HG03039 (cell line): ENCODE measurements at regions not wholly inside any gene's neighbourhood (a gene's known extent, or its start where the extent isn't known, plus 50 kb on each side); places are given as distances from the start of the nearest gene placed in this dataset.

Source experiments
- ATAC-seq: cut with Tn5 transposase; IDR thresholded peaks from one replicate; pipeline ENCODE4 v1.9.1; 2021; ENCODE audit warnings: mild to moderate bottlenecking, moderate library complexity; ENCODE audit not compliant: unreplicated experiment

DNA sequence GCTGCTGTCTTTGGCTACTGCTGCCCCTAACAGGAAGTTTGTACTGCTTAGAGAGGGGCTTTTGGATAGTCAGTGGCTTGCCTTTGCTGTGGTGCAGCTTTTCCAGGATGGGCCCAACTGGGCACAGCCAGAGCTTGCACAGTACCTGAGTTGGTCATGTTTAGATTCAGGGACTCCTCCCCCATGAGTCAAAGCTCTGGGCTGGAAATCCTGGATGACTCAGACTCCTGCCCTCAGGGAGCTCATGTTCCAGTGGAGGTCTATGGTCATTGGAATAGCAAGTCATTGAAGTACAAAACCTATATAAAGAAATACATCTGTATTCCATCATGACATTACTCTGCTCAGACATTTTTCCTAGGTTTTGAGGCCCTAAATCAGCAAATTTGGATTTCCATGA is 66.7 kb upstream of the PJA1 start:
- no peak for ATAC-seq

DNA sequence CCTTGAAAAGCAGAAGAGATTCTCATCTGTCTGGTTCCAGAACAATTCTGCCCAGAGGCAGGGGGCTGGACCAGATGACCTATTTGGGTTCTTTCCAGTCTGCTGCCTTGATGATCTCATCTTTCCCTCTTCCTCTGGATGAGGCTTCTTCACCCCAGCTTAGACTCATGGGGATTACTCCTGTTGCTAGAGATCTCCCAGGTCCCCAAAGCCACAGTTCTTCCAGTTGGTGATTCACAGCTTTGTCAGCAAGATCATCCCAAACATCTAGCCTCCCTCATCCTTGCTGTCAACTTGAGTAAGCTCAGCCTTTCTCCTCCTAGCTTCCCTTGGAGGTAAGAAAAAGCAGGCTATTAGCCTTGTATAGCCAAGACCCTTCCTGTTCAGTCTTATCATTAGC is 64.2 kb upstream of the PJA1 start:
- no peak for ATAC-seq

DNA sequence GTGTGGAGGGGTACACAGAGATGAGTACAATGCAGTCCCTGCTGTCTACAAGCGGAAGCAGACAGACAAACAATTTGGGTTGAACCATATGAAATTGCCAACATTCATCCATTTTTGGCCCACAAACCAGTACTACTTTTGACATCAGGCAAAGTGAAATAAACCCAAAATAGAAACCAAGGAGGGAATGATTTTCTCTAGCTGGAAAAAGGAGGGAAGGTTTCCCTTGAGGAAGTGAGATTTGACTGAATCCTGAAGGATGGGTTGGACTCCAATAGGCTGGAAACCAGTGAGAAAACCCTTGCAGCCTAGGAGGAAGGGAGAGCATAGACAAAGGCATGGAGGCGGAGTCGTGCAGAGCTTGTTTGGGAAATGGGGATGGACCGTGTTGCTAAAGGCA is 63.5 kb upstream of the PJA1 start:
- no peak for ATAC-seq

DNA sequence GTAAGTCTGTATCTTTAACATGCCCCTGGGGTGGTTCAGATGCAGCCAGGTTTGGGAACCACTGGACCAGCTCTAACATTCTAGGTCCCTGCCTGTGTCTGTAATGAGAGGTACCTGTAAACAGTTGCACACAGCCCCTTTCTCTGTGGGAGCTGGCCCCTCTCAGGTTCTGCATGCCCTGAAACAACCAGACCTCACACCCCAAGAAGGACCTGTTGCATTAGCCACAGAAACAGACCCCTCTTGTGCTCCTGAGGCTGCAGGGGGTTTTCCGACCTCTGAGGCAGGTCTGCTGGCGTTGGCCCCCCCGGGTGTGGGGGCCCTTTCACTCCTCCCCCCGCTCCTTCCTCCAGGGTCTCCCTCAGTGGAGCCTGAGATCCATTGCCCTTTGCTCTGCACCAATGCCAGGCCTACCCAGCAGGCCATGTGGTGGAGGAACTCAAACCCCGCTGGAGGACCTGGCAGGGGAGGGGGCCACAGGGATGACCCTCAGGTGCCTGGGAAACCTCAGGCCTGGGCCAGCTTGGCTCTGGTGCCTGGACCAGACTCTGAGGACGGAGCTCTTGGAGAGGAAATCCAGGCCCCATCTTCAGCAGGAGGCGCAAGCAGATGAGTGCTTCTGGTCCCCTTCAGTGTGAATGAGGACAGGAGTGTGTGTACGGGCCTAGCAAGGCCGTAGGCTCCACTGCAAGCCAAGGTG is 61.4 kb upstream of the PJA1 start:
- no peak for ATAC-seq

DNA sequence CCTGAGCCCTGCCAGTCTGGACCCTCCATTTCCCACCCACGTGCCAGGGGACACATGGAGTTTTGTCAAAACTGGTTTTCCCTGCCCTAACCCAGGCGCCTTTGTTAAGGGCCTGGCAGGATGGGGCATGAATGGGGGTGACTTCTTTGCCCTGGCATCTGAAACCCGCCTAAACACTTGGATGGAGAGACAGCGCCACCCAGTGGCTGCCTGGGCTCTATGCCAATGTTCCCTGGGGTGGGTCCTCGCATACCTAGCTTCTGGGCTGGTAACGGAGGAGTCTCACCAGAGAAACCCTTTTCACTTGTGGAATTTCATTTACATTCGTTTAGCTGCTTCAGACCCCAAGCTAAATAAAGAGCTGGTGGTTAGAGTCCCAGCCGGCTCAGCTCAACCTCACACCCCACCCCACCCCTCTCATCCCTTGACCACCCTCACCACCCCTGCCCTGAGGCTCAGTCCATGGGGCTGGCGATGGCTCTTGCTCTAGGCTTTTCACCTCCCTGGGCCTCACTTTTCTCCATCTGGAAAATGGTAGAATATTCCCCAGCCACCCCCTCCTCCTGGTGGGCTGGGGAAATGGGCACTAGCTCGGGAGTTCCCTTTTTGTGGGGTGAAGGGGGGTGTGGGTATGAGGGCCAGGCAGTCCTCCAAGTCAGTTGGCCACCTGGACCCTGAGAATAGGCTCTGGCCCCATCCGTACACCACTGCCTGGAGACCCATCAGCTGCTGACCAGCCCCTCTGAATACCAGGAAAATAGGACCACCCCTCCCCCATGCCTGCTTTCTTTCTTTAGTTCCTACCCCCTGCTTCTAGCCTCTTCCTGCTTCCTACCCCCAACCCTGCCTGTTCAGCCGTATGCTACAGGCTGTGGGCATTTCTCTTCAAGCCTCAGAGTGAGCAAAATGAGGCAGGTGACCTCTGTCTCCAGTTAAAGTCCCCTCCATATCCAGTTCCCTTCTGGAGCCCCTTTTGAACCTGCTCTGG is 57.1 kb upstream of the PJA1 start:
- ATAC-seq = no peak

DNA sequence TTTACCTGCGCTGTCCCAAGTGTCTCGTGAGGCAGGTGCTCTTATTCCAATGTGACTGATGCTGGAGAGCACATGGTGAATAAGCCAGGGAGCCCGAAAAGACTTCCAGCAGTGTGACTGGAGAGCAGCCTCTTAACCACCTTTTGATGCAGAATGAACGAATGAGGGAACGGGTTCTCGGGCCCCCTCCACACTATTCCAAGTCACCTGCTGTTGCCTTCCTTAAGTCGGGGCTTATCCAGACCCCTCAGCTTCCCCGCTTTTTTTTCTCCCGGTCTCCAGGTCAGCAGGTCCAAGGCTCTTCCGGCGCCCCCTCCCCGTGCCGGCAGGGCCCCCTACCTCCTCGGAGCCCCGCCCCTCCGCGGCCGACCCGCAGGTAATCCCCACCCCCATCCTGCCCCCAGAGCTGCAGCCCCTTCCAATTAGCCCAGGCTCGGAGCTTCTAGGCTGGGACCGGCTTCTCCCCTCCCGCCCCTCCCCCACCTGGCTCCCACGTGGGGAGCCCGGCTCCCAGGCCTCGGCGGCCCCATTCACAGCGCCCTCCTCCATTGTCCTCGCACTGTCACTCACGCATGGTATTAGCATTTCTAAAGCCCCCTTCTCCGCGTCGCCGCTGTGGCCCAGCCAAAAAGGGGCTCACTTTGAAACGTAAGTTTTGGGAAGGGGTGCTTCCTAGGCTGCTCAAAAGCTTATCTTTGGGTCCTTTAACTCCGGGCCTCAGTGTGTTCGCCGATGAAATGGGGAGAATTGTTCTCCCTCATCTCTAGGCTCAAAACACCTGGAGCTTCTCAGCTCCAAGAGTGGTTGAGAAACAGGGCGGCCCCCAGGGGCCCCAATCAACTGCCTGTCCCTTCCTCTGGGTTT is 56.2 kb upstream of the PJA1 start:
- ATAC-seq = no peak

DNA sequence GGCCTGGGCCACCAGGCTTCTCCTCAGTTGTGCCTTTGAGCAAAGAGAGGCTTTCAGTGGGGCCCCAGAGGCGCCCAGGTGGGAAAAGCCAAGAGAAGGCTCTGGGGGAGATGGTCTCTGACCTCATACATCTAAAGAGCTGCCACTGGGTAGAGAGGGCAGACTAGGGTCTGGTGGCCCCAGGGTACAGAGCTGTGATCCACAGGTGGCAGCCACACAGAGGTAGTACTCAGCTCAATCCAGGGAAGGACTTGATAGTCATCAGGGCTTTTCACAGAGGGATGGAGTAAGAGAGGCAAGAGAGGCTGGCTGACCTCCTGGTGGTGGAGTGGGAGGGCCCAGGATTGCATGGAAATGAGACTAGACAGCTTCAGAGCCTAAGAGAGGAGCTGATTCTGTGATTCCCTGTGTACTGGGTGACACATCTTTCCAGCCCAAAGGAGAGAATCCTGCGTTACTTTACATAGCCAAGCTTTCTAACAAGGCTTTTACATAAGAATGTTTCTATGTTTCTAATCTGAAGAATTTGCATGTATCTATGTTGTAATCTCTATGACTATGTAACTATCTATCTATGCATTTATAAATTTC is 53.2 kb upstream of the PJA1 start:
- no peak for ATAC-seq

DNA sequence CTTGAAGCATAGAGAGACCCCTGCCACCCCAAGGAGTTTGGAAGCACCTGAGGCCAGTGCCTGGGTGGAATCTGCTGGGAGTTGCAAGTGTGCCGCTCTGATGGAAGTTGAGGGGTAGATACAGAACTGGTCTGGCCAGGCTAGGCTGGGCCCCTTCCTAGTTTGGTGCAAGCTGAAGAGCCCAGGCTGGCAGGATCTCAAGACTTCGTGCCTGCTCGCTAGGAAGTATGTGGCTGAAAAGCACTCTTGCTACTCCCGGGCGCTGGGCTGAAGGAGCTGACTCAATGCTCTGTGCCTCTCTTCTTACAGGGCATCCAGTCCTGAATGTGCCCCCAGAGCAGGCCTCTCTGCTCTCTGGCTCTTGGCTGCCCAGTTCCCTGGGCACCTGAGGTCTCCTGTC is 51.7 kb upstream of the PJA1 start:
- ATAC-seq = no peak

DNA sequence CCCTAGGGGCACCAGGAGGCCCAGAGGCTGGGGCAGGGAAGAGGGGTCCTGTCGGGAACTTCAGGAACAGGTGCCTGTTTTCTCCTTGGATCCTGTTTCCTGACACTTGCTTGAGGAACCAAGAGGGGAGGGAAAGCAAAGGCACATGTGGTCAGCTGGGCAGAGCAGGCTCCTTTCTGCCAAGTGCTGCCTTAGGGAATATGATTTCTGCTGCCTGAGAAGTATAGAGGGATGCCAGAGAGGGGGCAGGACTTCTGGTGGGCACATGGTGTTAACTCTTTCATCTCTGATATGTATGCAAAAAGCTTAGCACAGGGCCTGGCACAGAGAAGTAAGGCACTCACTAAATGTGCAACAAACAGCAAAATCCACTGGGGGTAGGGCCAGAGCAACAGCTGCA is 51.2 kb upstream of the PJA1 start:
- ATAC-seq = no peak

DNA sequence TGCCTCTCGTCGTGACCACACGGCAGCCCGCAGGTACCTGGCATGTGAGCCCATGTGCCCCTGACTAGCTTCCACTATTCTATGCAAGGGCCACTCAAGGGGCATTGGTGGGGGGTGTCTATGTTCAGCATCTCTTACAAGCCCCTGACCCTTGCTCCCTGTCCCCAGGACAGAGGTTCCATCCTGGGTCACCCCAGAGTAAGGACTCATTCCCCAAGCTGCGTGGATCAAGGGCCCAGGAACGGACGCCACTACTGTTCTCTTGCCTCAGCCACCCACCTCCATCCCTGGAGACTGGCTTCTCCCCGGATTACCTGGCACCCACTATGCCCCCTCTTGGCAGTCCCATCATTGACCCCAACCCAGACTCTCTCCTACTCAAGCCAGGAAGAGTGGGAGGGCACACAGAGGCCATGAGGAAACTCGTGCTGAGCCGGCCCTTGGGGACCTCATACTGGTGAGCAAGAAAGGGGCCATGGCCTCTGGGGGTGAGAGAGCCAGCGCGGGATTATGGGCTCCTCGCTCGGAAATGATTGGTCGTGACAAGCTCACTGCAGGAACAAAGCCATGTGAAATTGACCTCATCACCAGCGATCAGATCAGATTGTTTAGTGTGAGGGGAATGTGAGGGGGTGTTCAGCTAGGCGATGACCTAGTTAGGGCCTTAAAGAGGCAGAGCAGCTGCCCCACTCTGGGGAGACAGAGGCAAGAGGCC is 50.1 kb upstream of the PJA1 start:
- no peak for ATAC-seq
